Endothelial cell (in vitro differentiated cells): ENCODE measurements at regions not wholly inside any gene's neighbourhood (a gene's known extent, or its start where the extent isn't known, plus 50 kb on each side); places are given as distances from the start of the nearest gene placed in this dataset.
"Not testable (repeated sequence)": the region's sequence is repeated elsewhere in the genome, so short reads cannot be mapped to it uniquely, and the experiment has no call there.

Experiments
- DNase-seq: peaks from one replicate; pipeline ENCODE4 v3.0.0; 2021; ENCODE audit warnings: low spot score
- H3K27ac Mint-ChIP-seq: one replicate; pipeline ENCODE4 v1.8.0; 2021; ENCODE audit warnings: mixed read lengths, inconsistent platforms; ENCODE audit not compliant: unreplicated experiment
- H3K27me3 Mint-ChIP-seq: one replicate; pipeline ENCODE4 v1.8.0; 2021; ENCODE audit warnings: mild to moderate bottlenecking, moderate library complexity, mixed read lengths, inconsistent platforms; ENCODE audit not compliant: unreplicated experiment
- H3K36me3 Mint-ChIP-seq: one replicate; pipeline ENCODE4 v1.8.0; 2021; ENCODE audit warnings: mild to moderate bottlenecking, low read depth, mixed read lengths, inconsistent platforms; ENCODE audit not compliant: unreplicated experiment
- H3K4me1 Mint-ChIP-seq: one replicate; pipeline ENCODE4 v1.8.0; 2021; ENCODE audit warnings: mild to moderate bottlenecking, mixed read lengths, inconsistent platforms; ENCODE audit not compliant: unreplicated experiment
- H3K4me3 Mint-ChIP-seq: one replicate; pipeline ENCODE4 v1.8.0; 2021; ENCODE audit warnings: mild to moderate bottlenecking, mixed read lengths, inconsistent platforms; ENCODE audit not compliant: unreplicated experiment
- H3K9me3 Mint-ChIP-seq: one replicate; pipeline ENCODE4 v1.8.0; 2021; ENCODE audit warnings: mixed read lengths, inconsistent platforms; ENCODE audit not compliant: unreplicated experiment
- TF ChIP-seq, protein P1 (sequence below): fragments of 200-600 bp; sonication (generic); IDR thresholded peaks from one replicate; pipeline ENCODE4 v1.5.0; 2021; ENCODE audit warnings: antibody characterized with exemption; ENCODE audit not compliant: unreplicated experiment

DNA sequence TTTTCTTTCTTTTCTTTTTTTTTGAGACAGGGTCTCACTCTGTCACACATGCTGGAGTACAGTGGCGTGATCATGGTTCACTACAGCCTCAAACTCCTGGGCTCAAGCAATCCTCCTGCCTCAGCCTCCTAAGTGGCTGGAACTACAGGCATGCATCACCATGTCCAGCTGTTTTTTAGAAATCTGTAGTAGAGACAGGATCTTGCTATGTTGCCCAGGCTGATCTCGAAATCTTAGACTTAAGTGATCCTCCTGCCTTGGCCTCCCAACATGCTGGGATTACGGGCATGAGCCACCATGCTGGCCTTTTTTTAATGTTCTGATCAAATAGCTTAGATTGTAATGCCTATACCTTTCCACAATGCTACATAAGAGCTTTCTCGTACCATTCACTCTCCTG lies 107.0 kb upstream of the KCTD7 start:
- Mint-ChIP-seq H3K4me1 (no peaks in the 10 kb centered on the region), H3K27me3 (peaks cover 20% of the 10 kb centered on the region), H3K9me3 (no peaks in the 10 kb centered on the region), H3K4me3 (no peak overlapping the region), H3K36me3 (no peaks in the 10 kb centered on the region), H3K27ac (no peak overlapping the region)
- no peak for DNase-seq
- TF ChIP-seq, protein P1, sequence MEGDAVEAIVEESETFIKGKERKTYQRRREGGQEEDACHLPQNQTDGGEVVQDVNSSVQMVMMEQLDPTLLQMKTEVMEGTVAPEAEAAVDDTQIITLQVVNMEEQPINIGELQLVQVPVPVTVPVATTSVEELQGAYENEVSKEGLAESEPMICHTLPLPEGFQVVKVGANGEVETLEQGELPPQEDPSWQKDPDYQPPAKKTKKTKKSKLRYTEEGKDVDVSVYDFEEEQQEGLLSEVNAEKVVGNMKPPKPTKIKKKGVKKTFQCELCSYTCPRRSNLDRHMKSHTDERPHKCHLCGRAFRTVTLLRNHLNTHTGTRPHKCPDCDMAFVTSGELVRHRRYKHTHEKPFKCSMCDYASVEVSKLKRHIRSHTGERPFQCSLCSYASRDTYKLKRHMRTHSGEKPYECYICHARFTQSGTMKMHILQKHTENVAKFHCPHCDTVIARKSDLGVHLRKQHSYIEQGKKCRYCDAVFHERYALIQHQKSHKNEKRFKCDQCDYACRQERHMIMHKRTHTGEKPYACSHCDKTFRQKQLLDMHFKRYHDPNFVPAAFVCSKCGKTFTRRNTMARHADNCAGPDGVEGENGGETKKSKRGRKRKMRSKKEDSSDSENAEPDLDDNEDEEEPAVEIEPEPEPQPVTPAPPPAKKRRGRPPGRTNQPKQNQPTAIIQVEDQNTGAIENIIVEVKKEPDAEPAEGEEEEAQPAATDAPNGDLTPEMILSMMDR = no peak

GRCh38 chr7:66522518-66522917 lies 106.2 kb upstream of the KCTD7 start:
- H3K9me3 Mint-ChIP-seq = no peaks in the 10 kb centered on the region
- H3K27ac Mint-ChIP-seq = no peak overlapping the region
- no peak for DNase-seq
- no peaks in the 10 kb centered on the region for H3K36me3 Mint-ChIP-seq
- peaks cover 20% of the 10 kb centered on the region for H3K27me3 Mint-ChIP-seq
- TF ChIP-seq, protein P1 = no peak
- no peak overlapping the region for H3K4me3 Mint-ChIP-seq
- H3K4me1 Mint-ChIP-seq = no peaks in the 10 kb centered on the region

GRCh38 chr7:66523409-66523808 lies 105.3 kb upstream of the KCTD7 start:
- Mint-ChIP-seq H3K9me3 (no peaks in the 10 kb centered on the region), H3K27ac (no peak overlapping the region), H3K27me3 (peaks cover 17% of the 10 kb centered on the region), H3K36me3 (no peaks in the 10 kb centered on the region), H3K4me1 (no peaks in the 10 kb centered on the region), H3K4me3 (no peak overlapping the region)
- TF ChIP-seq, protein P1 = no peak
- DNase-seq = no peak

DNA sequence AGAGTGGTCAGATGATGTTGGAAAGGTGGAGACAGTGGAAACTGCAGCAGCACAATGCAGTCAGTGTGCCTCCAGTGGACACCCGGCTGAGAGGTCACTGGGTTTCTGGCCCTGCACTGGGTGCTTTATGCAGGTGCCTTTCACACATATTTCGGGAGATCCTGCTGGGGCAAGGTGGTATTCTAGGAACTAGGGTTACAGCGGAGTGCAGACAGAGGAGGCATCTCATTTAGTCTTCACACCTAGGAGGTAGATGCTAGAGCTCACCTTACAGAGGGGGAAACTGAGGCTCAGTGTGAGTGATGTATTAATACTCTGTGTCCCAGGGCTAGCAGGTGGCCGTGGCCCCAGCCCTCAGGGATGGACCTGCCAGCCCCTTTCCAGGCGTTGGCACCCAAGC lies 103.9 kb upstream of the KCTD7 start:
- DNase-seq = no peak
- peaks cover 4% of the 10 kb centered on the region for H3K36me3 Mint-ChIP-seq
- H3K27me3 Mint-ChIP-seq = peaks cover 16% of the 10 kb centered on the region
- TF ChIP-seq, protein P1 = no peak
- peaks cover 3% of the 10 kb centered on the region for H3K4me1 Mint-ChIP-seq
- no peaks in the 10 kb centered on the region for H3K9me3 Mint-ChIP-seq
- no peak overlapping the region for H3K4me3 Mint-ChIP-seq
- H3K27ac Mint-ChIP-seq = no peak overlapping the region

- H3K9me3 Mint-ChIP-seq, H3K4me3 Mint-ChIP-seq, DNase-seq, H3K27ac Mint-ChIP-seq, H3K4me1 Mint-ChIP-seq, H3K36me3 Mint-ChIP-seq: not testable (repeated sequence)
- peaks cover 11% of the 10 kb centered on the region for H3K27me3 Mint-ChIP-seq
Measured at GRCh38 chr7:66526782-66527181, 101.9 kb upstream of the KCTD7 start.

DNA sequence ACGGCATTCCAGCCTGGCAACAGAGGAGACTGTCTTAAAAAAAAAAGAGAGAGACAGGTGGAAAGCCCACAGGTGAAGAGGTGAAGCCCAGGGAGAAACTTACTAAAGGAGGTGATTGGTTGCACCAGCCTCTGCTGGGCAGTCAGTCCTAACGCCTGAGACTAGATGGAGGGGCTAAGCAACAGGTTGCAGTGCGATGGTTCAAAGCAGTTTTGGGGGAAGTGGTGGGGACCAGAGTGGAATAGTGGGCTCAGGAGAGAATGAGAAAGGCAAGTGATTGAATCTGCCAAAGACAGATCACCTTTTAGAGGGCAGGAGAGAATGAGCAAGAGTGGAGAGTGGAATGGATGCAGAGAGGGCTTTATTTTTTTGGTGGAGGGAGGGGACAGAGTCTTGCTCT lies 100.0 kb upstream of the KCTD7 start:
- Mint-ChIP-seq H3K36me3 (peaks cover 4% of the 10 kb centered on the region), H3K27ac (peak overlapping the region; percentile 75), H3K27me3 (peaks cover 9% of the 10 kb centered on the region), H3K4me1 (peaks cover 5% of the 10 kb centered on the region), H3K4me3 (no peak overlapping the region), H3K9me3 (no peaks in the 10 kb centered on the region)
- DNase-seq = no peak
- TF ChIP-seq, protein P1 = no peak
